CD4-positive, alpha-beta T cell (primary cell): ENCODE measurements at regions not wholly inside any gene's neighbourhood (a gene's known extent, or its start where the extent isn't known, plus 50 kb on each side); places are given as distances from the start of the nearest gene placed in this dataset.

Experiments used
- ATAC-seq: fragments of 200-7000 bp; cut with Tn5 transposase; one replicate; pipeline ENCODE4 v1.10.0; 2022; ENCODE audit warnings: mild to moderate bottlenecking; ENCODE audit not compliant: poor library complexity
- CTCF ChIA-PET: fragments of 350-600 bp; sonication (Branson Sonifier 250); formaldehyde crosslinking; loops from one replicate; lab custom pipeline; 2021; ENCODE audit warnings: antibody characterized with exemption, inconsistent platforms; lab: Charles Lee
- POLR2A ChIA-PET: fragments of 350-600 bp; sonication (Branson Sonifier 250); formaldehyde crosslinking; loops from one replicate; lab custom pipeline; 2021; ENCODE audit warnings: antibody characterized with exemption, inconsistent platforms; lab: Charles Lee
- DNase-seq, 14 experiments: peaks; one replicate each; pipeline ENCODE4 v3.0.0-alpha.2; 2013 to 2020; ENCODE audit warnings: mixed read lengths in 2 of 14
- H3K27ac ChIP-seq, 2 donors: one replicate each; pipeline versions ENCODE4 v1.5.1 to v1.7.0; 2013; ENCODE audit warnings: low read length in 2 of 2, low read depth in 1 of 2, mild to moderate bottlenecking in 1 of 2
- H3K27me3 ChIP-seq, 2 experiments: 1 replicate in 1 of 2; 2 replicates in 1 of 2; pipeline versions ENCODE4 v1.6.1 to v1.7.0; 2013; ENCODE audit warnings: low read length in 2 of 2, control low read depth in 1 of 2, mild to moderate bottlenecking in 1 of 2, moderate library complexity in 1 of 2; ENCODE audit not compliant: insufficient read depth in 2 of 2, control insufficient read depth in 1 of 2
- H3K36me3 ChIP-seq: one replicate; pipeline ENCODE4 v1.6.1; 2013; ENCODE audit warnings: low read length, control low read depth; ENCODE audit not compliant: insufficient read depth
- H3K4me1 ChIP-seq: one replicate; pipeline ENCODE4 v1.6.1; 2013; ENCODE audit warnings: low read length, control low read depth; ENCODE audit not compliant: insufficient read depth
- H3K4me3 ChIP-seq: one replicate; pipeline ENCODE4 v1.5.1; 2013; ENCODE audit warnings: mild to moderate bottlenecking, low read length, moderate library complexity
- H3K9me3 ChIP-seq, 2 experiments: 1 replicate in 1 of 2; 2 replicates in 1 of 2; pipeline versions ENCODE4 v1.6.1 to v1.7.0; 2013; ENCODE audit warnings: low read length in 2 of 2, mild to moderate bottlenecking in 2 of 2, control low read depth in 1 of 2, moderate library complexity in 1 of 2; ENCODE audit not compliant: control insufficient read depth in 1 of 2, insufficient read depth in 1 of 2
- H3K27ac Mint-ChIP-seq: one replicate; pipeline ENCODE4 v1.8.0; 2020; ENCODE audit warnings: mixed read lengths
- H3K27me3 Mint-ChIP-seq: one replicate; pipeline ENCODE4 v1.8.0; 2021; ENCODE audit warnings: mixed read lengths
- H3K36me3 Mint-ChIP-seq: one replicate; pipeline ENCODE4 v1.8.0; 2021; ENCODE audit warnings: low read depth, mixed read lengths
- H3K4me1 Mint-ChIP-seq: one replicate; pipeline ENCODE4 v1.8.0; 2021; ENCODE audit warnings: low read depth, mixed read lengths
- H3K4me3 Mint-ChIP-seq: one replicate; pipeline ENCODE4 v1.8.0; 2020; ENCODE audit warnings: mild to moderate bottlenecking, mixed read lengths
- H3K9me3 Mint-ChIP-seq: one replicate; pipeline ENCODE4 v1.8.0; 2020; ENCODE audit warnings: mixed read lengths
- CTCF ChIP-seq: fragments of 200-600 bp; IDR thresholded peaks from one replicate; pipeline ENCODE4 v1.8.0; 2022; ENCODE audit warnings: antibody characterized with exemption, mild to moderate bottlenecking
- intact Hi-C, 2 experiments: fragments of 100-400 bp; cut with DNase I in 1 of 2; cut with micrococcal nuclease in 1 of 2; formaldehyde crosslinking; loops; one replicate each; pipeline versions ENCODE4 v1.15.1 to v1.9.0; 2023 to 2025; cut with DNase I, micrococcal nuclease

- POLR2A ChIA-PET: no interaction called here
- no peak overlapping the region for H3K27ac ChIP-seq
These were observed 197.5 kb downstream of the EMX2 start for GRCh38 chr10:117740088-117740487.

GRCh38 chr10:117740691-117741222, 198.2 kb downstream of the EMX2 start:
- H3K27ac ChIP-seq: no peak overlapping the region
- H3K4me3 ChIP-seq: no peak overlapping the region
- H3K36me3 ChIP-seq: no peaks in the 10 kb centered on the region
- H3K27me3 ChIP-seq: peaks cover 8 to 9% of the 10 kb centered on the region in 2 experiments
- TF ChIP-seq CTCF: no peak
- Mint-ChIP-seq H3K36me3 (no peaks in the 10 kb centered on the region), H3K27me3 (peaks cover 39% of the 10 kb centered on the region), H3K4me1 (no peaks in the 10 kb centered on the region), H3K27ac (no peak overlapping the region), H3K4me3 (no peak overlapping the region), H3K9me3 (no peaks in the 10 kb centered on the region)
- CTCF ChIA-PET: no interaction called here
- H3K4me1 ChIP-seq: no peaks in the 10 kb centered on the region
- intact Hi-C loops: no loop called here
- DNase-seq (no peak), ATAC-seq (no peak)
- POLR2A ChIA-PET: no interaction called here
- H3K9me3 ChIP-seq: no peaks in the 10 kb centered on the region

More at GRCh38 chr10:117740088-117740487, 197.5 kb downstream of the EMX2 start:
- Histone ChIP-seq H3K27me3 (peaks cover 13 to 14% of the 10 kb centered on the region in 2 experiments), H3K4me3 (no peak overlapping the region), H3K9me3 (no peaks in the 10 kb centered on the region), H3K36me3 (no peaks in the 10 kb centered on the region), H3K4me1 (no peaks in the 10 kb centered on the region)
- Mint-ChIP-seq H3K36me3 (no peaks in the 10 kb centered on the region), H3K4me1 (no peaks in the 10 kb centered on the region), H3K27me3 (peaks cover 45% of the 10 kb centered on the region), H3K9me3 (no peaks in the 10 kb centered on the region), H3K4me3 (no peak overlapping the region), H3K27ac (no peak overlapping the region)
- intact Hi-C loops: no loop called here
- CTCF ChIA-PET: no interaction called here
- DNase-seq (no peak), ATAC-seq (no peak)
- no peak for TF ChIP-seq CTCF

GRCh38 chr10:117741524-117741923, 199.0 kb downstream of the EMX2 start:
- Mint-ChIP-seq H3K27ac (no peak overlapping the region), H3K27me3 (peaks cover 31% of the 10 kb centered on the region), H3K36me3 (no peaks in the 10 kb centered on the region), H3K4me1 (no peaks in the 10 kb centered on the region), H3K9me3 (no peaks in the 10 kb centered on the region), H3K4me3 (no peak overlapping the region)
- no peaks in the 10 kb centered on the region for H3K4me1 ChIP-seq
- intact Hi-C loops: no loop called here
- ChIA-PET POLR2A (interaction anchor here (0.7 kb wide), 1 partner anchor 27 kb away, joined by 3 read pairs; no protein-coding TSS in a partner anchor), CTCF (no interaction called here)
- no peaks in the 10 kb centered on the region for H3K9me3 ChIP-seq
- DNase-seq (no peak), ATAC-seq (no peak)
- H3K27ac ChIP-seq: no peak overlapping the region
- no peak overlapping the region for H3K4me3 ChIP-seq
- peaks cover 2 to 5% of the 10 kb centered on the region in 2 experiments for H3K27me3 ChIP-seq
- no peaks in the 10 kb centered on the region for H3K36me3 ChIP-seq
- TF ChIP-seq CTCF: no peak
